Spleen (tissue), 7 donors: ENCODE measurements at regions not wholly inside any gene's neighbourhood (a gene's known extent, or its start where the extent isn't known, plus 50 kb on each side); places are given as distances from the start of the nearest gene placed in this dataset.

Source experiments
- CTCF ChIP-seq, 11 experiments: fragments of 200-600 bp in 7 of 11; fragments of 450-650 bp in 4 of 11; sonication (generic) in 4 of 11; IDR thresholded peaks in 8 of 11; conservative IDR thresholded peaks in 3 of 11; 1 replicate in 7 of 11; 2 replicates in 4 of 11; pipeline versions ENCODE4 v1.4.0 to v1.8.0; 2016 to 2021; ENCODE audit warnings: antibody characterized with exemption in 11 of 11, inconsistent platforms in 4 of 11, mild to moderate bottlenecking in 1 of 11
- POLR2A ChIP-seq, 3 donors: fragments of 450-650 bp; IDR thresholded peaks; one replicate each; pipeline ENCODE4 v1.5.1; 2017; ENCODE audit warnings: antibody characterized with exemption in 3 of 3, mild to moderate bottlenecking in 1 of 3
- donor health status: DM: no; HTN: no; CAD: no; lungs with moderate emphysema.
- donor health status: DM: no; HTN: no; CAD: no.
- donor health status: DM: no; HTN: no; CAD: no.

- TF ChIP-seq CTCF (IDR thresholded peaks at IDR 0.05 in 8 of 11, conservative IDR thresholded peaks at IDR 0.05 in 3 of 11): no peak
- no peak for TF ChIP-seq POLR2A (IDR thresholded peaks at IDR 0.05)
Measured at GRCh38 chr18:30485078-30485477, 557.5 kb downstream of the DSC3 start.
